GM12865 (cell line): ENCODE measurements at regions not wholly inside any gene's neighbourhood (a gene's known extent, or its start where the extent isn't known, plus 50 kb on each side); places are given as distances from the start of the nearest gene placed in this dataset.
A peak's percentile ranks its signal among the peaks of the same experiment; 100 is the strongest.

Experiments
- DNase-seq: peaks from one replicate; pipeline ENCODE4 v3.0.0; 2010; ENCODE audit warnings: low read depth
- H3K4me3 ChIP-seq: 2 replicates; pipeline ENCODE4 v1.5.1; 2011; ENCODE audit warnings: mild to moderate bottlenecking, low read depth, low read length, control low read depth
- TF ChIP-seq, protein P1 (sequence below): IDR thresholded peaks from 2 replicates; pipeline ENCODE4 v1.5.1; 2011; ENCODE audit warnings: low read length, control low read depth, low read depth, inconsistent platforms; ENCODE audit not compliant: insufficient read depth; ENCODE audit errors: missing control alignments

GRCh38 chr3:81947359-81947758, 185.9 kb upstream of the GBE1 start:
- DNase-seq: no peak
- TF ChIP-seq, protein P1, sequence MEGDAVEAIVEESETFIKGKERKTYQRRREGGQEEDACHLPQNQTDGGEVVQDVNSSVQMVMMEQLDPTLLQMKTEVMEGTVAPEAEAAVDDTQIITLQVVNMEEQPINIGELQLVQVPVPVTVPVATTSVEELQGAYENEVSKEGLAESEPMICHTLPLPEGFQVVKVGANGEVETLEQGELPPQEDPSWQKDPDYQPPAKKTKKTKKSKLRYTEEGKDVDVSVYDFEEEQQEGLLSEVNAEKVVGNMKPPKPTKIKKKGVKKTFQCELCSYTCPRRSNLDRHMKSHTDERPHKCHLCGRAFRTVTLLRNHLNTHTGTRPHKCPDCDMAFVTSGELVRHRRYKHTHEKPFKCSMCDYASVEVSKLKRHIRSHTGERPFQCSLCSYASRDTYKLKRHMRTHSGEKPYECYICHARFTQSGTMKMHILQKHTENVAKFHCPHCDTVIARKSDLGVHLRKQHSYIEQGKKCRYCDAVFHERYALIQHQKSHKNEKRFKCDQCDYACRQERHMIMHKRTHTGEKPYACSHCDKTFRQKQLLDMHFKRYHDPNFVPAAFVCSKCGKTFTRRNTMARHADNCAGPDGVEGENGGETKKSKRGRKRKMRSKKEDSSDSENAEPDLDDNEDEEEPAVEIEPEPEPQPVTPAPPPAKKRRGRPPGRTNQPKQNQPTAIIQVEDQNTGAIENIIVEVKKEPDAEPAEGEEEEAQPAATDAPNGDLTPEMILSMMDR: no peak
- no peak overlapping the region for H3K4me3 ChIP-seq

GRCh38 chr3:81938681-81939080, 177.2 kb upstream of the GBE1 start:
- no peak for DNase-seq
- H3K4me3 ChIP-seq: no peak overlapping the region
- TF ChIP-seq, protein P1: no peak

DNA sequence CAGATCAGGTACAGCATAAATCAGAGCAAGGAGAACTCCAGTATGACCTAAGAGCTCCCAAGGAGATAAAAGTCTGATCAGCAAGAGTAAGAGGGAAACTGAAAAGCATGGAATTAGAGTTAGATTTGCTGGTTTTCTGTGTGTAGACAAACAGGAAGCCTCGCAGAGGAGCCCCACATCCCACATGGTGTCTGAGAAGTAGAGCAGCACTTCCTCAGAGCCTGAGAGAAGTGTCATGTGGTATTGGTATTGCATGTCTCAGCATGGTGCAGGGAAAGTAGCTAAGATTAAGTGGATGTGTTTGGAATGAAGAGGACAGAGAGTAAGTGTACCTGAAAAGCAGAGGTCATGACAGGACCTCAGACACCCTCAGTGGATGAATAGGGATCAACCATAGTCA, 175.4 kb upstream of the GBE1 start:
- no peak overlapping the region for H3K4me3 ChIP-seq
- TF ChIP-seq, protein P1: no peak
- peak; percentile 11 for DNase-seq

DNA sequence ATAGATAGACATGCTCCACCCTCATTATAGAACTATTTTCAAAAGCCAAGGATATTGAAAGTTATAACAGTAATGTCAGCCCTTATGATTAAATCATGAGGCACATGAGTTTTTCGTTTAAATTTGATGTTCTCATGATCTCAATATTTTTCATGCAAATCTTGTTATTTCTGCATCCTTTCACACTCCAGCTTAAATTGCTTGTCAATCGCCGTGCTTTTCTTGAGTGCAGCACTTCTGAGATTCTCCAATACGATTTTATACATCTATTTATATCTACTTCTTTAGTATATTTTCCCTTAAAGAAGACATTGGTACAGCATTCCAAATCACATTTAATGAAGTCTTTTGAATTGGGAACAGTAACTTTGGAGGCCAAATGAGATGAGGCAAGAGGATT, 171.2 kb upstream of the GBE1 start:
- DNase-seq: no peak
- H3K4me3 ChIP-seq: no peak overlapping the region
- TF ChIP-seq, protein P1: no peak

DNA sequence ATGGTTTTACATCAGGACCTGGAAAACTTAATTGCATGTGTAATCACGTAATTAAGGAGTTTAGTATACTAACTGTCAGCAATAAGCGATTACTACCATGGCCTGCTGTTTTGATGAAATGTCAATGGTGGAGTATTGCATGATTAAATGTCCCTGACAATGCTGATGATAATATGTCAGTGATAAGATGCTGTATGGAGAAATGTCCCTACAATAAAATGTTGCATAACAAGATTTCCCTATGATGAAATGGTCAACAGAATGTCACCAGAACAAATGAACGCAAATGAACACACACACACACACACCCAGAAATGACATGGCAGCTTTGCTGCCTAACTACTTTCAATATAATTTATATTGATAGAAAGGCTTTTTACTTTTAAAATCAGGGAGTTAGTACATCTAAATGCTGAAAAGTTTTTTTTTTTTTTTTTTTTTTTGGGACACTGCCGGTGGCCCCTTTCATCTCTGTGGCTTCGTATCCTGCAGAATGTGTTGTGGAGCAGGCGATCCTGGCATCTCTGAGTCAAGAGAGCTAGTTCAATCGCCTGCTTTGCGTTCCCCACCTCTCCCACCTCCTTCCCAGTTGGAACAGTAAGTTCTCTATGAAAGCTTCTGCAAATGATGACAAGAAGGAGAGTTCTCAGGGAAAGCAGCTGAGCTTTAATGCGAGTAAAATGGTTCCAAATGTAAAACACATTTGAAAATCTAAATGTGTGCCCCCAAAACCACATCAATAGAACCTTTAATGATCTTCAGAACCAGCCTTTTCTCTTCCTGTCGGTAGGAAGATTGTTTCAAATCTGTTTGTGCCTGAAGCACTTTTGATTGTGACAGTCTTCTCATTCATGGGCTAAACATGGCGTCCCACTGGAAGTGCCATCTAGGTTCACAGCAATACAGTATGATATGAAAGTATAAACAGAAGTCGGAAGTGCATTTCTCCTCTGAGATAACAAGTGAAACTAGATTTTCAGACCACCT, 170.1 kb upstream of the GBE1 start:
- H3K4me3 ChIP-seq: no peak overlapping the region
- peak; percentile 5 for DNase-seq
- TF ChIP-seq, protein P1: no peak

GRCh38 chr3:81929697-81930096, 168.3 kb upstream of the GBE1 start:
- no peak overlapping the region for H3K4me3 ChIP-seq
- DNase-seq: no peak
- TF ChIP-seq, protein P1: no peak
